GM23338 (cell line): ENCODE measurements at regions not wholly inside any gene's neighbourhood (a gene's known extent, or its start where the extent isn't known, plus 50 kb on each side); places are given as distances from the start of the nearest gene placed in this dataset.

Source experiments
- ATAC-seq: fragments of 200-7000 bp; cut with Tn5 transposase; 3 replicates; pipeline ENCODE4 v1.9.1; 2020
- DNase-seq: peaks from one replicate; pipeline ENCODE4 v3.0.0-alpha.2; 2015; ENCODE audit warnings: low spot score
- H2AFZ ChIP-seq: fragments of 200-600 bp; sonication (generic); 2 replicates; pipeline ENCODE4 v1.8.0; 2016; ENCODE audit warnings: antibody characterized with exemption, mild to moderate bottlenecking, moderate library complexity
- H3F3A ChIP-seq: fragments of 200-600 bp; sonication (generic); replicated peaks from 2 replicates; pipeline ENCODE4 v1.8.0; 2017; ENCODE audit warnings: antibody characterized with exemption, mixed run types, low read depth
- H3K27ac ChIP-seq: fragments of 200-600 bp; sonication (generic); 2 replicates; pipeline ENCODE4 v1.6.1; 2016; ENCODE audit warnings: low read depth
- H3K27me3 ChIP-seq: fragments of 200-600 bp; sonication (generic); 2 replicates; pipeline ENCODE4 v1.8.0; 2016; ENCODE audit warnings: mild to moderate bottlenecking, mixed run types, moderate library complexity; ENCODE audit not compliant: insufficient read depth
- H3K36me3 ChIP-seq: fragments of 200-600 bp; sonication (generic); 2 replicates; pipeline ENCODE4 v1.8.0; 2016; ENCODE audit warnings: mild to moderate bottlenecking; ENCODE audit not compliant: insufficient read depth
- H3K4me1 ChIP-seq: fragments of 200-600 bp; sonication (generic); 2 replicates; pipeline ENCODE4 v1.8.0; 2016; ENCODE audit warnings: mild to moderate bottlenecking, moderate library complexity; ENCODE audit not compliant: insufficient read depth
- H3K4me2 ChIP-seq: fragments of 200-600 bp; sonication (generic); 2 replicates; pipeline ENCODE4 v1.7.1; 2017; ENCODE audit warnings: mixed run types
- H3K4me3 ChIP-seq: fragments of 200-600 bp; sonication (generic); 2 replicates; pipeline ENCODE4 v1.6.1; 2016; ENCODE audit warnings: mixed run types
- H3K79me2 ChIP-seq: fragments of 200-600 bp; sonication (generic); replicated peaks from 2 replicates; pipeline ENCODE4 v1.8.0; 2017; ENCODE audit warnings: mild to moderate bottlenecking; ENCODE audit not compliant: insufficient read depth
- H3K9me2 ChIP-seq: fragments of 200-600 bp; sonication (generic); 2 replicates; pipeline ENCODE4 v1.8.0; 2017; ENCODE audit not compliant: insufficient read depth
- H4K20me1 ChIP-seq: fragments of 200-600 bp; sonication (generic); replicated peaks from 2 replicates; pipeline ENCODE4 v1.8.0; 2017; ENCODE audit warnings: mild to moderate bottlenecking; ENCODE audit not compliant: insufficient read depth
- H3K27ac Mint-ChIP-seq: 2 replicates; pipeline ENCODE4 v1.8.0; 2020; ENCODE audit warnings: inconsistent platforms, mild to moderate bottlenecking, moderate library complexity, mixed read lengths
- H3K27me3 Mint-ChIP-seq: 3 replicates; pipeline ENCODE4 v1.8.0; 2022; ENCODE audit warnings: low read depth, mild to moderate bottlenecking, moderate library complexity, mixed read lengths, inconsistent platforms; ENCODE audit not compliant: insufficient read depth, poor library complexity
- H3K36me3 Mint-ChIP-seq: 3 replicates; pipeline ENCODE4 v1.8.0; 2021; ENCODE audit warnings: low read depth, mild to moderate bottlenecking, inconsistent platforms, moderate library complexity, mixed read lengths
- H3K4me1 Mint-ChIP-seq: 3 replicates; pipeline ENCODE4 v1.8.0; 2020; ENCODE audit warnings: mild to moderate bottlenecking, inconsistent platforms, mixed read lengths
- H3K4me3 Mint-ChIP-seq: 3 replicates; pipeline ENCODE4 v1.8.0; 2021; ENCODE audit warnings: moderate library complexity, mild to moderate bottlenecking, inconsistent platforms, mixed read lengths
- H3K9me3 Mint-ChIP-seq: 3 replicates; pipeline ENCODE4 v1.8.0; 2020; ENCODE audit warnings: moderate library complexity, mild to moderate bottlenecking, inconsistent platforms, mixed read lengths
- CTCF ChIP-seq, 2 experiments: fragments of 200-600 bp in 1 of 2; sonication (generic) in 1 of 2; conservative IDR thresholded peaks; 2 replicates each; pipeline versions ENCODE4 v1.5.1 to v1.6.1; 2016 to 2017; ENCODE audit warnings: antibody characterized with exemption in 2 of 2, low read depth in 2 of 2, mild to moderate bottlenecking in 2 of 2, moderate library complexity in 1 of 2
- ETS1 ChIP-seq: IDR thresholded peaks from 2 replicates; pipeline ENCODE4 v1.6.1; 2016; ENCODE audit warnings: antibody characterized with exemption
- EZH2phosphoT487 ChIP-seq: fragments of 200-600 bp; sonication (generic); IDR thresholded peaks from one replicate; pipeline ENCODE4 v1.8.1; 2018; ENCODE audit warnings: antibody characterized with exemption; ENCODE audit not compliant: unreplicated experiment
- NANOG ChIP-seq: IDR thresholded peaks from 2 replicates; pipeline ENCODE4 v1.6.1; 2016; ENCODE audit warnings: antibody characterized with exemption, borderline replicate concordance
- POLR2AphosphoS5 ChIP-seq: IDR thresholded peaks from 2 replicates; pipeline ENCODE4 v1.6.1; 2016; ENCODE audit warnings: antibody characterized with exemption, low read depth
- ZNF331 ChIP-seq: fragments of 250-450 bp; sonication (Bioruptor Pico); IDR thresholded peaks from 2 replicates; pipeline ENCODE4 v1.5.0; 2020; ENCODE audit warnings: low read depth, mild to moderate bottlenecking, moderate library complexity
- ZNF462 ChIP-seq: fragments of 250-450 bp; sonication (Bioruptor Pico); IDR thresholded peaks from 2 replicates; pipeline ENCODE4 v1.5.0; 2020; ENCODE audit warnings: mild to moderate bottlenecking, moderate library complexity

GRCh38 chr1:106344494-106344893 is 712.0 kb upstream of the PRMT6 start:
- no peaks in the 10 kb centered on the region for H3K36me3 ChIP-seq
- no peaks in the 10 kb centered on the region for H4K20me1 ChIP-seq
- H3K27ac ChIP-seq, result no peak overlapping the region
- H3K27me3 Mint-ChIP-seq, result peaks cover 2% of the 10 kb centered on the region
- no peak for ATAC-seq
- H3K9me3 Mint-ChIP-seq, result peaks cover 18% of the 10 kb centered on the region
- H3K4me1 Mint-ChIP-seq, result peaks cover 12% of the 10 kb centered on the region
- H3K4me3 Mint-ChIP-seq, result no peak overlapping the region
- no peaks in the 10 kb centered on the region for H3K27me3 ChIP-seq
- peaks cover 6% of the 10 kb centered on the region for H3K9me2 ChIP-seq
- DNase-seq, result peak; percentile 17
- no peaks in the 10 kb centered on the region for H3F3A ChIP-seq
- peaks cover 9% of the 10 kb centered on the region; the same call in 2 of the 3 replicates for H3K36me3 Mint-ChIP-seq
- H3K79me2 ChIP-seq, result no peaks in the 10 kb centered on the region
- no peak for TF ChIP-seq ZNF331 (CRISPR knock-in tag)
- TF ChIP-seq CTCF (conservative IDR thresholded peaks at IDR 0.05; ENCODE audit: low read depth in 2 of 2), result 0 out of 4 replicates have a peak, but pooled peaks of 1 of the 2 experiments have one; percentile 13
- TF ChIP-seq ZNF462, result 0 out of 2 replicates have a peak, but pooled peaks have one; percentile 3
- no peak for TF ChIP-seq NANOG
- TF ChIP-seq POLR2AphosphoS5, result no peak
- no peak for TF ChIP-seq ETS1
- no peak for TF ChIP-seq EZH2phosphoT487
- H3K4me2 ChIP-seq, result no peak overlapping the region
- no peak overlapping the region for H3K27ac Mint-ChIP-seq
- H3K4me1 ChIP-seq, result peaks cover 4% of the 10 kb centered on the region; the same call in 1 of the 2 replicates
- peak overlapping the region; percentile 83 for H2AFZ ChIP-seq
- no peak overlapping the region for H3K4me3 ChIP-seq
